PC-9 (cell line): ENCODE measurements at regions not wholly inside any gene's neighbourhood (a gene's known extent, or its start where the extent isn't known, plus 50 kb on each side); places are given as distances from the start of the nearest gene placed in this dataset.

Experiments used
- BruUV-seq: library from RNA; stranded (reverse); fragments of 400-500 nt; replicated peaks from 2 replicates; lab custom pipeline; 2021; lab: Mats Ljungman, UMichigan
- CTCF ChIA-PET: fragments of 300-600 bp; sonication (Branson Sonifier 250); formaldehyde crosslinking; loops from one replicate; lab custom pipeline; 2022; ENCODE audit warnings: antibody characterized with exemption; lab: Charles Lee
- POLR2A ChIA-PET: fragments of 300-600 bp; sonication (Branson Sonifier 250); formaldehyde crosslinking; loops from one replicate; lab custom pipeline; 2022; ENCODE audit warnings: antibody characterized with exemption; ENCODE audit not compliant: unreplicated experiment; lab: Charles Lee
- DNase-seq, 2 experiments: peaks; one replicate each; pipeline versions ENCODE4 v3.0.0 to v3.0.0-alpha.2; 2015 to 2022; ENCODE audit warnings: mixed read lengths in 1 of 2
- H2AFZ ChIP-seq: fragments of 200-600 bp; sonication (generic); 2 replicates; pipeline ENCODE4 v1.8.1; 2017; ENCODE audit warnings: antibody characterized with exemption
- H3F3A ChIP-seq: fragments of 200-600 bp; sonication (generic); 2 replicates; pipeline ENCODE4 v1.8.1; 2017; ENCODE audit warnings: antibody characterized with exemption, mild to moderate bottlenecking, low read depth; ENCODE audit not compliant: insufficient read depth
- H3K27ac ChIP-seq: fragments of 200-600 bp; sonication (generic); 2 replicates; pipeline ENCODE4 v1.6.1; 2016; ENCODE audit warnings: mixed run types
- H3K27me3 ChIP-seq: fragments of 200-600 bp; sonication (generic); 2 replicates; pipeline ENCODE4 v1.6.1; 2016; ENCODE audit warnings: low read depth, mixed run types; ENCODE audit not compliant: insufficient read depth
- H3K36me3 ChIP-seq: fragments of 200-600 bp; sonication (generic); 2 replicates; pipeline ENCODE4 v1.6.1; 2016; ENCODE audit warnings: low read depth, mixed run types
- H3K4me1 ChIP-seq: fragments of 200-600 bp; sonication (generic); replicated peaks from 2 replicates; pipeline ENCODE4 v1.6.1; 2016; ENCODE audit warnings: mixed run types; ENCODE audit not compliant: insufficient read depth
- H3K4me2 ChIP-seq: fragments of 200-600 bp; sonication (generic); 2 replicates; pipeline ENCODE4 v1.6.1; 2017; ENCODE audit warnings: mixed run types
- H3K4me3 ChIP-seq: fragments of 200-600 bp; sonication (generic); 2 replicates; pipeline ENCODE4 v1.6.1; 2016; ENCODE audit warnings: mixed run types
- H3K79me2 ChIP-seq: fragments of 200-600 bp; sonication (generic); 2 replicates; pipeline ENCODE4 v1.6.1; 2017; ENCODE audit warnings: low read depth, mixed run types
- H3K9me2 ChIP-seq: fragments of 200-600 bp; sonication (generic); 2 replicates; pipeline ENCODE4 v1.8.1; 2017; ENCODE audit warnings: mild to moderate bottlenecking; ENCODE audit not compliant: insufficient read depth
- H3K9me3 ChIP-seq: fragments of 200-600 bp; sonication (generic); 2 replicates; pipeline ENCODE4 v1.8.1; 2016; ENCODE audit warnings: low read depth; ENCODE audit not compliant: insufficient read depth
- H4K20me1 ChIP-seq: fragments of 200-600 bp; sonication (generic); 2 replicates; pipeline ENCODE4 v1.8.1; 2017; ENCODE audit not compliant: insufficient read depth
- EZH2 ChIP-seq: fragments of 200-600 bp; sonication (generic); IDR thresholded peaks from 2 replicates; pipeline ENCODE4 v1.8.0; 2017; ENCODE audit warnings: antibody characterized with exemption, low read depth
- intact Hi-C: fragments of 100-400 bp; cut with micrococcal nuclease; formaldehyde crosslinking; loops from one replicate; pipeline ENCODE4 v1.10.0; 2022; ENCODE audit not compliant: unreplicated experiment
- TF ChIP-seq, protein P1 (sequence below): fragments of 200-600 bp; sonication (generic); conservative IDR thresholded peaks from 2 replicates; pipeline ENCODE4 v1.6.1; 2017; ENCODE audit warnings: mixed run types, antibody characterized with exemption, mild to moderate bottlenecking, moderate library complexity

DNA sequence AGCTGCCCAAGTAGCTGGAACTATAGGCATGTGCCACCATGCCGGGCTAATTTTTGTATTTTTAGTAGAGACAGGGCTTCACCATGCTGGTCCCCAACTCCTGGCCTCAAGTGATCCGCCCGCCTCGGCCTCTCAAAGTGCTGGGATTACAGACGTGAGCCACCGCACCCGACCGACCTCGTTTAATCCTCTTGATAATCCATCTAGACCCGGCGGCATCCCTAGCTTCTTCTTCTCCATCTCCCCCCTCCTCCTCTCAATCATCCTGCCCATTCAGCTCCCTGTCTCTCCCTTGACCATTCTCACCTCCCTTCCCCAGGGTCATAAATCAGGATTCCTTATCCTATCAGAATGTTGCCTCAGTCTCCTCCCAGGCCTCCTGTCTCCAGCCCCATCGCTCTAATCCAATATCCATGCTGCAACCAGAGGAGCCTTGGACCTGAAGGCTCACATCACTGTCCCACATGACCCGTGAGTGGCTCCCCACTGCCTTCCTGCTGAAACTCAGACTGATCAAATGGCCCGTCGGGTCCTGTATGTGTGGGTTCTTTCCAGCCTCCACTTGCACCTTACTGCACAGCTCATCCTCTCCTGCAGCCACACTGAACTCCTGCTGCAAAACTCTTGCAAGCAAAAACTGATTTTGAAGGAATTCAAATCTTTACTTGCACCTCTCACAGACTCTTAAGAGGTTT is 74.1 kb upstream of the CDH5 start:
- Histone ChIP-seq H3K9me3 (no peaks in the 10 kb centered on the region), H3K27ac (no peak overlapping the region), H3K4me3 (no peak overlapping the region), H3K4me1 (peaks cover 22% of the 10 kb centered on the region), H3K27me3 (no peaks in the 10 kb centered on the region), H4K20me1 (no peaks in the 10 kb centered on the region), H2AFZ (no peak overlapping the region), H3F3A (no peaks in the 10 kb centered on the region), H3K79me2 (no peaks in the 10 kb centered on the region), H3K9me2 (no peaks in the 10 kb centered on the region), H3K36me3 (no peaks in the 10 kb centered on the region), H3K4me2 (no peak overlapping the region)
- intact Hi-C loops = no loop called here
- ChIA-PET CTCF (interaction anchor here (0.7 kb wide), 1 partner anchor 278 kb away, joined by 4 read pairs; no protein-coding TSS in a partner anchor), POLR2A (no interaction called here)
- no peak for TF ChIP-seq EZH2
- BruUV-seq = no TSS peak
- DNase-seq = no peak

DNA sequence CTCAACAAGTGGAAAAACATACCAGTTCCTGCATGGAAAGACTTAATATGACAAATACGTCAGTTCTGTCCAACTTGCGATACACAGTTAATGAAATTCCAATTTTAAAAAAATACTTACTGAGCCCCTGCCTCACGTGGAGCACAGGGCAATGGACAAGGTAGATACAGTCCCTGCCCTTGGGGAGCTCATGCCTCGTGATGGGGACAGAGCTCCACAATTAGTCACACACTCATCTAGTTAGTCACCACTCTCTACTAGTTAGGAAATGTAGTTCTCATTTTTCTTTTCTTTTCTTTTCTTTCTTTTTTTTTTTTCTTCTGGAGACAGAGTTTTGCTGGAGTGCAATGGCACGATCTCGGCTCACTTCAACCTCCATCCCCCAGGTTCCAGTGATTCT is 74.7 kb upstream of the CDH5 start:
- Histone ChIP-seq H3K4me3 (no peak overlapping the region), H3K79me2 (no peaks in the 10 kb centered on the region), H2AFZ (no peak overlapping the region), H3K9me2 (no peaks in the 10 kb centered on the region), H4K20me1 (no peaks in the 10 kb centered on the region), H3K4me1 (peaks cover 19% of the 10 kb centered on the region), H3K36me3 (no peaks in the 10 kb centered on the region), H3K27ac (no peak overlapping the region), H3F3A (no peaks in the 10 kb centered on the region), H3K4me2 (no peak overlapping the region), H3K9me3 (no peaks in the 10 kb centered on the region), H3K27me3 (no peaks in the 10 kb centered on the region)
- no peak for TF ChIP-seq EZH2
- TF ChIP-seq, protein P1, sequence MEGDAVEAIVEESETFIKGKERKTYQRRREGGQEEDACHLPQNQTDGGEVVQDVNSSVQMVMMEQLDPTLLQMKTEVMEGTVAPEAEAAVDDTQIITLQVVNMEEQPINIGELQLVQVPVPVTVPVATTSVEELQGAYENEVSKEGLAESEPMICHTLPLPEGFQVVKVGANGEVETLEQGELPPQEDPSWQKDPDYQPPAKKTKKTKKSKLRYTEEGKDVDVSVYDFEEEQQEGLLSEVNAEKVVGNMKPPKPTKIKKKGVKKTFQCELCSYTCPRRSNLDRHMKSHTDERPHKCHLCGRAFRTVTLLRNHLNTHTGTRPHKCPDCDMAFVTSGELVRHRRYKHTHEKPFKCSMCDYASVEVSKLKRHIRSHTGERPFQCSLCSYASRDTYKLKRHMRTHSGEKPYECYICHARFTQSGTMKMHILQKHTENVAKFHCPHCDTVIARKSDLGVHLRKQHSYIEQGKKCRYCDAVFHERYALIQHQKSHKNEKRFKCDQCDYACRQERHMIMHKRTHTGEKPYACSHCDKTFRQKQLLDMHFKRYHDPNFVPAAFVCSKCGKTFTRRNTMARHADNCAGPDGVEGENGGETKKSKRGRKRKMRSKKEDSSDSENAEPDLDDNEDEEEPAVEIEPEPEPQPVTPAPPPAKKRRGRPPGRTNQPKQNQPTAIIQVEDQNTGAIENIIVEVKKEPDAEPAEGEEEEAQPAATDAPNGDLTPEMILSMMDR = no peak
- intact Hi-C loops = no loop called here
- no TSS peak for BruUV-seq
- ChIA-PET CTCF (interaction anchor here (0.7 kb wide), 1 partner anchor 279 kb away, joined by 4 read pairs; no protein-coding TSS in a partner anchor), POLR2A (no interaction called here)
- no peak for DNase-seq

DNA sequence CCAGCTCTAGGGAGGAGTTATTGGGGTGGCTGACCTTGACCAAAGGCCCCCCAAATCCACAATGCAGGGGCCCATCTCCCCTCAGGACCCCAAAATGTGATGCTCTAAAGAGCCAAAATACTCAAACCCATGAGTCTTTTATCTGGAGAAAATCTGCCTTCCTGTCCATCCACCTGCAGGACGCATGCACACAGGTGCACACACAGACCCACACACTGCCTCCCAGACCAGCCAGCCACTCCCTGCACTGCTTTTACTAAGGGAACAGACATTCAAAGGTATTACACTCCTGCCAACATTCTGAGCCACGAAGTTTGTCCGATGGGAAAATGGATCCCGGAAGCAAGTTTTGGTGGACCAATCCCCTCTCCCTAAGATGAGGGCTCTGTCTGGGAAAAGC is 76.1 kb upstream of the CDH5 start:
- intact Hi-C loops = no loop called here
- no peak overlapping the region for H3K4me2 ChIP-seq
- no peak overlapping the region for H2AFZ ChIP-seq
- H3K27me3 ChIP-seq = no peaks in the 10 kb centered on the region
- no peaks in the 10 kb centered on the region for H3K9me2 ChIP-seq
- no peaks in the 10 kb centered on the region for H3K9me3 ChIP-seq
- H3K27ac ChIP-seq = no peak overlapping the region
- ChIA-PET POLR2A (no interaction called here), CTCF (interaction anchor here (0.6 kb wide), 1 partner anchor 52 kb away, joined by 3 read pairs; no protein-coding TSS in a partner anchor)
- H3K79me2 ChIP-seq = no peaks in the 10 kb centered on the region
- H3K4me3 ChIP-seq = no peak overlapping the region
- no peak for DNase-seq
- no peaks in the 10 kb centered on the region for H3F3A ChIP-seq
- H4K20me1 ChIP-seq = no peaks in the 10 kb centered on the region
- no peak for TF ChIP-seq EZH2
- TF ChIP-seq, protein P1 = no peak
- 0 out of 2 replicates have a peak, but pooled peaks cover 5% of the 10 kb centered on the region for H3K4me1 ChIP-seq
- no TSS peak for BruUV-seq
- no peaks in the 10 kb centered on the region for H3K36me3 ChIP-seq
